Dendritic cell treated with granulocyte-macrophage colony-stimulating factor and Interleukin-4, amounts not matched to agents 40 ng/mL and 50 ng/mL, for 4 days (primary cell): ENCODE measurements at regions not wholly inside any gene's neighbourhood (a gene's known extent, or its start where the extent isn't known, plus 50 kb on each side); places are given as distances from the start of the nearest gene placed in this dataset.

ENCODE experiments used
- H3K27ac Mint-ChIP-seq: one replicate; pipeline ENCODE4 v1.8.0; 2022; ENCODE audit warnings: mild to moderate bottlenecking, mixed read lengths
- H3K27me3 Mint-ChIP-seq: one replicate; pipeline ENCODE4 v1.8.0; 2022; ENCODE audit warnings: mild to moderate bottlenecking, mixed read lengths
- H3K36me3 Mint-ChIP-seq: one replicate; pipeline ENCODE4 v1.8.0; 2022; ENCODE audit warnings: low read depth, mixed read lengths
- H3K4me1 Mint-ChIP-seq: one replicate; pipeline ENCODE4 v1.8.0; 2022; ENCODE audit warnings: low read depth, mixed read lengths
- H3K4me3 Mint-ChIP-seq: one replicate; pipeline ENCODE4 v1.8.0; 2022; ENCODE audit warnings: mild to moderate bottlenecking, moderate library complexity, mixed read lengths
- H3K9me3 Mint-ChIP-seq: one replicate; pipeline ENCODE4 v1.8.0; 2022; ENCODE audit warnings: mixed read lengths
- intact Hi-C: fragments of 100-400 bp; cut with micrococcal nuclease; formaldehyde crosslinking; loops from one replicate; pipeline ENCODE4 v1.15.0; 2022

DNA sequence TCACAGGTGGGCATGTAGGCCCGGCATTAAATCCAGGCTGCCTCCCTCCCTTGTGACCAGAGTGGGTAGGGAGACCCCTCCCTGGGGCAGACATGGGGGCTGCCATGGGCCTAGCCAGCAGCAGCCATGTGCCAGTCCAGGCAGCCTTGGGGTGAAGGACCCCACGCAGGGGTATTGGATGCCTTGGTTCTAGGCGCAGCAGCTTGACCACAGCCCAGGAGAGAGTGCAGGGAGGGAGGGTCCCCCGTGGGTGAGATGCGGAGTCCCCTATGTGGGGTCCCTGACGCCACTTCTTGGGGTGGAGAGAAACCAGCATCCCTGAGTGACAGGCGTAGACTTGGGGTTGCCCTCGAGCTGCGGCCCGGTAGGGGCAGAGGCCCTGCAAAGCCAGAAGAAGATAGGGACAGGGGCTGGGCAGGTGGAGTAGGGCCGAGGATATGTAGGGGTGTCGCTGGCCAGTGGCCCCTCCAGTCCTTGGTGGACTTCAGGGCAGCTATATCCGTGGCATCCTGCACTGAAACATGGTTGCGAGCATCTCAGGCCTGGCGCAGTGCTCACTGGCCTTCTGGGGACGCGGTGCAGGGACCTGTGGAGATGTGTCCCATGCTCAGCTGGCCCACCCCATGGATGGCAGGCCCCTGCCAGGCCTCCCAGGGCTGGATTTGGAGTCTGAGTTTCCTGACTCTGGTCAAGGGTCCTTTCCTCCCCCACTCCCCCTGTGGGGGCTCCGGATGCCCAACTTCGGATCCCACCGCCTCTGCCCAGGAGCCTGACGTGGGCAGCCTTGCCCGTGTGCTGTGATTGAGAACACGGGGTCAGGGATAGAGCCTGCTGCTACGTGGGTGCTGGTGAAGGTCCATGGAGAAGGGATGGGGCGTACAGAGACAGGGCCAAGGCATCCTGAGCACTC, 1179.8 kb downstream of the BRD1 start:
- H3K36me3 Mint-ChIP-seq, result no peaks in the 10 kb centered on the region
- intact Hi-C loops, result no loop called here
- H3K27ac Mint-ChIP-seq, result no peak overlapping the region
- no peaks in the 10 kb centered on the region for H3K27me3 Mint-ChIP-seq
- no peaks in the 10 kb centered on the region for H3K4me1 Mint-ChIP-seq
- no peaks in the 10 kb centered on the region for H3K9me3 Mint-ChIP-seq
- no peak overlapping the region for H3K4me3 Mint-ChIP-seq

DNA sequence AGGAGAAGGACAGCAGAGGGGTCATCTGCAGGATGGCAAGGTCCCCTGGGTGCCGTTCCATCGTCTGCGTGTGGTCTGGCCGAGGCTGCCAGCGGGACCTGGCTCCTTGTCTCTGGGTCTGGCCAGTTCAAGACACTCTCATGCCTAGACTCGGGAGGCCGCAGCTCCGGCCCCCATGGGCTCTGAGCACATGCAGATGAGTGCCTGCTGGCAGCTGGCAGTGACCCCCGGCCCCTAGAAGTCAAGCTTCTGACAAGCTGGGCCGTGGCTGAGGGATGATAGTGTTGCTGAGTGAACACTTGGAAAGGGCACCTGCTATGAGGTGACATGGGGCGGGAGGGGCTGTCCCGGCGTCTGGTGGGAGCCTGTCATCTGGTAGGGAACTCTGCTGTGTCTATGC, 1180.6 kb downstream of the BRD1 start:
- H3K36me3 Mint-ChIP-seq, result no peaks in the 10 kb centered on the region
- no peaks in the 10 kb centered on the region for H3K9me3 Mint-ChIP-seq
- no peaks in the 10 kb centered on the region for H3K27me3 Mint-ChIP-seq
- no peak overlapping the region for H3K27ac Mint-ChIP-seq
- no peak overlapping the region for H3K4me3 Mint-ChIP-seq
- H3K4me1 Mint-ChIP-seq, result no peaks in the 10 kb centered on the region
- intact Hi-C loops, result no loop called here

GRCh38 chr22:48646216-48646925, 1181.3 kb downstream of the BRD1 start:
- no peak overlapping the region for H3K4me3 Mint-ChIP-seq
- H3K4me1 Mint-ChIP-seq, result no peaks in the 10 kb centered on the region
- no peak overlapping the region for H3K27ac Mint-ChIP-seq
- no peaks in the 10 kb centered on the region for H3K36me3 Mint-ChIP-seq
- H3K27me3 Mint-ChIP-seq, result no peaks in the 10 kb centered on the region
- intact Hi-C loops, result no loop called here
- no peaks in the 10 kb centered on the region for H3K9me3 Mint-ChIP-seq

DNA sequence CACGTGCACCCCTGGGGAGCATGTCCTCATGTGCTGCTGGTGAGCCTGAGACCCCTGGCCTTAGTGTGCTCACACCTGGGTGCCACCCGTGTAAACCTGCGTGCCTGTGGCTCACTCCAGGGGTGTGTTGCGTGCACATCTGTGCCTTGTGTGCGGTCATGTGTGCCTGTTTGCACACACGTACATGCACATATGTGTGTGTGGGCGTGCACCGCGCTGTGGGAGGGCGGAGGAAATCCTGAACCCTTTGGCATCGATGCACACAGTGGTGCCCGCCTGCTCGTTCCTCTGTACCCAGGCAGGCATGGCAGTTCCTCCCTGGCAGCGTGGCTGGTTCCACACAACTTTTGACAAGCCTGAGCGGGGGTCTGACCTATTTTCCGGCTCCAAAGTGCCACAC, 1181.9 kb downstream of the BRD1 start:
- intact Hi-C loops, result no loop called here
- H3K36me3 Mint-ChIP-seq, result no peaks in the 10 kb centered on the region
- no peaks in the 10 kb centered on the region for H3K9me3 Mint-ChIP-seq
- no peaks in the 10 kb centered on the region for H3K27me3 Mint-ChIP-seq
- no peak overlapping the region for H3K4me3 Mint-ChIP-seq
- H3K27ac Mint-ChIP-seq, result no peak overlapping the region
- H3K4me1 Mint-ChIP-seq, result no peaks in the 10 kb centered on the region

DNA sequence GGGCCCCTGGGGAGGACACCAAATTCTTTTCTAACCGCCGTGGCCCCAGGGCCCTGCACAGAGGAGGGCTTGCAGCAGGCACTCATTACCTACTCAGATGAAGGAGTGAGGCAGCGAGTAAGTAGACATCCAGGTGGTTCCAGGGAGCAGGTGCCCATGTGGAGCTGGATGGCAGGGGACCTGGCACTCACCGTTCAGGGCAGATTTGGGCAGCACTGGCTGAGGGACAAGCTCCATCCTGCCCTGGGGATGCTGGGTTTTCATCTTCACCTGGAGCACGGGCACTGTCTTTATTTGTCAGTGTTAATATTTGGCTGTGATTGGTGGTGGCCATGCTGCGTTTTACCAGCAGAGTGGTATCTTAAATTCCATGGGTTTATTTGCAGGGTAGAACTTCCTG, 1182.7 kb downstream of the BRD1 start:
- no peak overlapping the region for H3K4me3 Mint-ChIP-seq
- no peaks in the 10 kb centered on the region for H3K9me3 Mint-ChIP-seq
- no peaks in the 10 kb centered on the region for H3K27me3 Mint-ChIP-seq

GRCh38 chr22:48644108-48644507, 1183.6 kb downstream of the BRD1 start:
- no peaks in the 10 kb centered on the region for H3K36me3 Mint-ChIP-seq
- no peaks in the 10 kb centered on the region for H3K9me3 Mint-ChIP-seq
- intact Hi-C loops, result no loop called here
- no peak overlapping the region for H3K27ac Mint-ChIP-seq
- H3K4me1 Mint-ChIP-seq, result no peaks in the 10 kb centered on the region
- H3K4me3 Mint-ChIP-seq, result no peak overlapping the region
- no peaks in the 10 kb centered on the region for H3K27me3 Mint-ChIP-seq

More for the DNA sequence above, 1182.7 kb downstream of the BRD1 start:
- Mint-ChIP-seq H3K4me1 (no peaks in the 10 kb centered on the region), H3K36me3 (no peaks in the 10 kb centered on the region), H3K27ac (no peak overlapping the region)
- intact Hi-C loops, result no loop called here

- Mint-ChIP-seq H3K4me3 (no peak overlapping the region), H3K36me3 (no peaks in the 10 kb centered on the region), H3K4me1 (no peaks in the 10 kb centered on the region), H3K27ac (no peak overlapping the region), H3K9me3 (no peaks in the 10 kb centered on the region), H3K27me3 (no peaks in the 10 kb centered on the region)
- intact Hi-C loops, result no loop called here
Observed at GRCh38 chr22:48643066-48643731, 1184.5 kb downstream of the BRD1 start.

DNA sequence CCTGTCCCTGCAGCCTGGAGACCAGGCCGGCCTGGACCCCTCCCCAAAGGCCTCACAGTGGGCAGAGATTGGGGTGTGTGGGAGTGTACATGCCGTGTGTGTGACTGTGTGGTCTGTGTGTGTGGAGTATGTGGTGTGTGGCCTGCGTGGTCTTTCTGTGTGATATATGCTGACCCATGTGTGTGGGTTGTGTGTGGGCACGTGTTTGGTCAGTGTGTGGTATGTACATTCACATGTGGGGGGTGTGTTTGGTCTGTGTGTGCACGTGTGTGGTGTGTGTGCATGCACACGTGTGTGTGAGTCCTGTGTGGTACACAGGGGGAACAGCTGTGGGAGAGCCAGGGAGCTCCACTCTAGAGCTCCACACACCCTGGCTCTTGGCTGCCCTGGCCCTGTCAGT, 1185.1 kb downstream of the BRD1 start:
- Mint-ChIP-seq H3K4me1 (no peaks in the 10 kb centered on the region), H3K27ac (no peak overlapping the region), H3K9me3 (no peaks in the 10 kb centered on the region), H3K4me3 (no peak overlapping the region), H3K27me3 (no peaks in the 10 kb centered on the region), H3K36me3 (no peaks in the 10 kb centered on the region)
- intact Hi-C loops, result no loop called here

GRCh38 chr22:48641906-48642475, 1185.7 kb downstream of the BRD1 start:
- H3K4me3 Mint-ChIP-seq, result no peak overlapping the region
- H3K9me3 Mint-ChIP-seq, result no peaks in the 10 kb centered on the region
- no peaks in the 10 kb centered on the region for H3K4me1 Mint-ChIP-seq
- H3K36me3 Mint-ChIP-seq, result no peaks in the 10 kb centered on the region
- intact Hi-C loops, result no loop called here
- no peak overlapping the region for H3K27ac Mint-ChIP-seq
- no peaks in the 10 kb centered on the region for H3K27me3 Mint-ChIP-seq

DNA sequence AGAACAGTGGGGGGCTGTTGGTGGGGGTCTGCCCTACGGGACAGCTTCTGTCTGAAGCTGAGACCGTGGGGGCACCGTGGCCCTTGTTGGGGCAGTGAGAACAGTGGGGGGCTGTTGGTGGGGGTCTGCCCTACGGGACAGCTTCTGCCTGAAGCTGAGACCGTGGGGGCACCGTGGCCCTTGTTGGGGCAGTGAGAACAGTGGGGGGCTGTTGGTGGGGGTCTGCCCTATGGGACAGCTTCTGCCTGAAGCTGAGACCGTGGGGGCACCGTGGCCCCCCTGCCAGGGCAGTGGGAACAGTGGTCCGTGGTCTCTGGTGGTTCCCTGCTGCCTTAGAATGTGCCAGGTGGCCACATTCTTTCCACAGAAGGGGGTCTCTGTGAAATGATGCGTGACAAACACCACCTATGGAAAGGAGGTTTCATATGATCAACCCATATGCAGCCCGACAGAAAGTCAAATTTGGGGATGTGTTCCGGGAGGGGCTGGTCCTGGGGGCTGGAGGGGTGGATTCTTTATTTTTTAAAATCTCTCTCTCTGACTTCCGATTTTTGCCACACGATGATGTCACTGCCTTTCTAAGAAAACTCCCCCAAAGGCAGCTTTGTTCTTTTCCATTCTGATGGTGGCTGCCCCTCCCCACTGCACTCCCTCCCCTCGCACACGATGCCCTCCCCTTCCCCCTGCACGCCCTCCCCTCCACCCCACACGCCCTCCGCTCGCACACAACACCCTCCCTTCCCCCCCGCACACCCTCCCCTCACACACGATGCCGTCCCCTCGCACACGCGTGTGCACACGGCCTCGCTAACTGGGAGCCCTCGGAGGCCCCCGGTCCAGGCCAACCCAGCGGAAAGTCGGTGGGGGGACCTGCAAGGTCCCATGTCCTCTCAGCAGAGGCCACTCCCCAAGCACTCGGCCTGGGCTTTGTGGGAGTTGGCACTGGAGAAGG, 1186.5 kb downstream of the BRD1 start:
- Mint-ChIP-seq H3K4me1 (no peaks in the 10 kb centered on the region), H3K9me3 (no peaks in the 10 kb centered on the region), H3K4me3 (no peak overlapping the region), H3K36me3 (no peaks in the 10 kb centered on the region), H3K27me3 (no peaks in the 10 kb centered on the region), H3K27ac (no peak overlapping the region)
- intact Hi-C loops, result no loop called here

DNA sequence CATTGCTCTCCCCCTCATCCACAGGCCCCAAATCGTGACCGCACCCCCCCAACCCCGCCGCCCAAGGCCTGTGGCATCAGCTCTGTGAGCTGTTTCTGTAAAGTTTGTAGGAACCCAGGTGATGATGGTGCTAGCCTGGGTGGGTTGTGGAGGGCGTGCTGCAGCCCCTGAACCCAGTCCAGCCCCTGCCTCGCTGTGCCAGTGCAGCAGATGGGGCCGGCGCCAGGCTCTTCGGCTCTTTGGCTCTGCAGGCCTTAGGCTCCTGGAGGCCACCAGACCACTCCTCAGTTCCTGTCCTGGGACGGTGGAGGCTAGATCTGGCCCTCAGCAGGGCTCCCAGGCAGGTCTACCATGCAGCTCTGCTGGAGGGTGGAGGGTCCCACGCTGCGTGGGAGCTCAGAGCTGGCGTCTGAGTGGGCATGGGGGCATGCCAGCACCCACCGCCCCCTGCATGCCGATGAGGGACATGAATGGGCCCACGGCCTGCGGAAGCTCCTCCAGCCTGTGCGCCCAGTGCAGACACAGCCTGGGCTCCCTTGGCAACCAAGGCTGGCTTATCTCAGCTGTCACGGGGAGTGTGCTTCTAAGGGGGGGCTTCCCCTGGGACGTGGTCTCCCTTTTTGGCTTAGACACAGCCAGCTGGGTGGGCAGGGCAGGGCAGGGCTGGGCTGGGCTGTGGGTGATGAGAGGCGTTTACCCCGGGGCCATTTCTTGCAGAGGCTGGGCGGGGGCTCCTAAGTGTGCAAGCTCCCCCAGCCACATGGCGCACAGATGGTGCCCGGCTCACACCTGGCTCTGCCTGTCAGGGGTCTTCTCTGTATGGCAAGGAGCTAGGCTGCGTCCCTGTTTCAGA, 1187.6 kb downstream of the BRD1 start:
- intact Hi-C loops, result no loop called here
- Mint-ChIP-seq H3K9me3 (no peaks in the 10 kb centered on the region), H3K4me3 (no peak overlapping the region), H3K27me3 (no peaks in the 10 kb centered on the region), H3K27ac (no peak overlapping the region), H3K4me1 (no peaks in the 10 kb centered on the region), H3K36me3 (no peaks in the 10 kb centered on the region)

DNA sequence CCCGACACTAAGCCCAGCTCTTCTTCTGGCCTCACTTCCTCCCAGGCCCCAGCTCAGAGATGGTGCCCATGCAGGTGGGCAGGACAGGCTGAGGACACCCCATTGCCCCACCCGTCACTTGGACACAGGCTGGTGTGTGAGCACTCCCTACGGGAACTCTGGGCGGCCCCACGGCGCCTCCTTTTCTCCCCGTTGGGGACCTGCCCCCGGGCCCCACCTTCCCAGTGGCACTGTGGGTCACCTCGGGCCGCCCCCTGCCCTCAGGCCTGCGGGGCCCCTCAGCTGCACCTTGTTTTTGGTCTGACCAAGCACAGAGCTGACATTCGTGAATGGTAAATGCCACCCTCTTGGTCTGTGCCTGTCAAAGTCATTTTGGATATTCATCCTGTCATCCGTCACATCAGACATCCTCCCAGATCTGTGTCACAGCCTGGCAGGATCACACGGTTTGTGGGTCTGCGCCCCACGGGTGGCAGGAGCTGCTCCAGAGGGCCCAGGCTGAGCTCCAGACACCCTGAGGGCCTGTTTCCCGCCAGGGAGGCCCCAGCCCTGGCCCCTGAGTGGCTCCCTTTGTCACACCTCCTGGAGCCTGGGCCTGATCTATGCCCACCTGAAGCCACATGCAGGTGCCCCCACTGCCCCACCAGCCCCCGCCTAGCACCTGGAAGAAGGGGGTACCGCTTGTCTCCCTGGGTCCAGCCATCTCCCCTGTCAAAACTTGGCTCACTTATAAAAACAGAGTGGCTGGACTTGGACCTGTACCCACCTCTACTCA, 1188.5 kb downstream of the BRD1 start:
- Mint-ChIP-seq H3K27me3 (no peaks in the 10 kb centered on the region), H3K27ac (no peak overlapping the region), H3K4me1 (no peaks in the 10 kb centered on the region), H3K4me3 (no peak overlapping the region), H3K9me3 (no peaks in the 10 kb centered on the region), H3K36me3 (no peaks in the 10 kb centered on the region)
- intact Hi-C loops, result no loop called here
